B cell (primary cell): ENCODE measurements at regions not wholly inside any gene's neighbourhood (a gene's known extent, or its start where the extent isn't known, plus 50 kb on each side); places are given as distances from the start of the nearest gene placed in this dataset.

Source experiments
- CTCF ChIP-seq: fragments of 200-600 bp; IDR thresholded peaks from one replicate; pipeline ENCODE4 v1.8.0; 2022; ENCODE audit warnings: antibody characterized with exemption, mild to moderate bottlenecking
- EZH2 ChIP-seq: IDR thresholded peaks from 2 replicates; pipeline ENCODE4 v1.6.1; 2012; ENCODE audit warnings: borderline replicate concordance, low read depth, mild to moderate bottlenecking, moderate library complexity, low read length; ENCODE audit not compliant: insufficient read depth, poor library complexity, severe bottlenecking

DNA sequence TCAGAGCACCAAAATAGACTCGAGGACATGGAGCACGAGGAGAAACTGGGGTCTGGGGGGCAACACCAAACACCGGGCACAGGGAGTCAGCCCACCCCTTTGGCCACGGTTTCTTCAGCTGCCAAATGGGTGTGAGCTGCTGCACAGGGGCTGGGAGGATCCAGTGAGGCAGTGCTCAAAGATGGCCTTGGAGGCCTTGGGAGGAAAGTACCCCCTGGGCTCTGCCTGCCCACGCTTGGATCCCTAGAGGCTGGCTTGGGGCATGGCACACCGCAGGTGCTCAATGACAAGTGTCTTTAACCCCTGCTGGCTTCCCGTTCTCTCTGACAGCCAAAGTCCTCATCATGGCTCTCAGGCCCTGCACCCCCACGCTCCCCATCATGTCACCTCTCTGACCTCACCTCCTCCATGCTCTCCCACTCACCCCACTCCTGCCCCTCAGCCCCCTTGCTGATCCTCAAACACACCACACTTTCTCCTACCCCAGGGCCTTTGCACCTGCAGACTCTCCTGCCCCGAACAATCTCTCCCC is 190.3 kb downstream of the ANKRD60 start:
- no peak for TF ChIP-seq CTCF
- TF ChIP-seq EZH2, result no peak
